Chondrocyte (in vitro differentiated cells): ENCODE measurements at regions not wholly inside any gene's neighbourhood (a gene's known extent, or its start where the extent isn't known, plus 50 kb on each side); places are given as distances from the start of the nearest gene placed in this dataset.

Experiments
- DNase-seq: peaks from one replicate; pipeline ENCODE4 v3.0.0; 2021; ENCODE audit warnings: mixed read lengths, low spot score
- H3K27ac Mint-ChIP-seq: one replicate; pipeline ENCODE4 v1.8.0; 2021; ENCODE audit warnings: mild to moderate bottlenecking, moderate library complexity, mixed read lengths; ENCODE audit not compliant: unreplicated experiment
- H3K27me3 Mint-ChIP-seq: 2 replicates; pipeline ENCODE4 v1.8.0; 2021; ENCODE audit warnings: low read depth, mixed read lengths
- H3K36me3 Mint-ChIP-seq: 2 replicates; pipeline ENCODE4 v1.8.0; 2021; ENCODE audit warnings: low read depth, mixed read lengths
- H3K4me1 Mint-ChIP-seq: 2 replicates; pipeline ENCODE4 v1.8.0; 2021; ENCODE audit warnings: low read depth, mild to moderate bottlenecking, mixed read lengths
- H3K4me3 Mint-ChIP-seq: one replicate; pipeline ENCODE4 v1.8.0; 2021; ENCODE audit warnings: mild to moderate bottlenecking, moderate library complexity, mixed read lengths; ENCODE audit not compliant: unreplicated experiment
- H3K9me3 Mint-ChIP-seq: 2 replicates; pipeline ENCODE4 v1.8.0; 2021; ENCODE audit warnings: low read depth, mixed read lengths
- TF ChIP-seq, protein P1 (sequence below): fragments of 200-600 bp; sonication (generic); IDR thresholded peaks from 2 replicates; pipeline ENCODE4 v1.5.0; 2021; ENCODE audit warnings: antibody characterized with exemption, mild to moderate bottlenecking, moderate library complexity

DNA sequence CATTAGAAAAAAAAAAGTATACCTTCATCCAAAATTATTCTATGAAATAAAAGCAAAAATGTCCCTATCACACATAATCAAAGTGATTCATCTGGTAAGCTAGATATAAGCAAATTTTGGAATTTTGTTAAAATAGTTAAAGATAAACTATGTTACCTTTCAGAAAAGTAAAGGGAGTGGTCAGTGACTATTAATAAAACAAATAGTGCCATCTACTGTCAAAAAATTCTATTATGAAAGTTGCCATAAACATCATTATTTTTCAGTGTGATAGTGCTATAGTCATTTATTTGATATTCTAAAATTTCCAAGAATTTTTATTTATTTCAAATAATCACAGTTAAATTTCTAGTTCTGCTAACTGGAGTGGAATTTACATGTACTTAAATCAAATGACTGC lies 803.7 kb downstream of the KCNT2 start:
- DNase-seq: no peak
- TF ChIP-seq, protein P1, sequence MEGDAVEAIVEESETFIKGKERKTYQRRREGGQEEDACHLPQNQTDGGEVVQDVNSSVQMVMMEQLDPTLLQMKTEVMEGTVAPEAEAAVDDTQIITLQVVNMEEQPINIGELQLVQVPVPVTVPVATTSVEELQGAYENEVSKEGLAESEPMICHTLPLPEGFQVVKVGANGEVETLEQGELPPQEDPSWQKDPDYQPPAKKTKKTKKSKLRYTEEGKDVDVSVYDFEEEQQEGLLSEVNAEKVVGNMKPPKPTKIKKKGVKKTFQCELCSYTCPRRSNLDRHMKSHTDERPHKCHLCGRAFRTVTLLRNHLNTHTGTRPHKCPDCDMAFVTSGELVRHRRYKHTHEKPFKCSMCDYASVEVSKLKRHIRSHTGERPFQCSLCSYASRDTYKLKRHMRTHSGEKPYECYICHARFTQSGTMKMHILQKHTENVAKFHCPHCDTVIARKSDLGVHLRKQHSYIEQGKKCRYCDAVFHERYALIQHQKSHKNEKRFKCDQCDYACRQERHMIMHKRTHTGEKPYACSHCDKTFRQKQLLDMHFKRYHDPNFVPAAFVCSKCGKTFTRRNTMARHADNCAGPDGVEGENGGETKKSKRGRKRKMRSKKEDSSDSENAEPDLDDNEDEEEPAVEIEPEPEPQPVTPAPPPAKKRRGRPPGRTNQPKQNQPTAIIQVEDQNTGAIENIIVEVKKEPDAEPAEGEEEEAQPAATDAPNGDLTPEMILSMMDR: peak; percentile 76
- H3K4me1 Mint-ChIP-seq: no peaks in the 10 kb centered on the region
- H3K27ac Mint-ChIP-seq: no peak overlapping the region
- H3K36me3 Mint-ChIP-seq: peaks cover 1% of the 10 kb centered on the region
- H3K27me3 Mint-ChIP-seq: no peaks in the 10 kb centered on the region
- H3K4me3 Mint-ChIP-seq: no peak overlapping the region
- H3K9me3 Mint-ChIP-seq: peaks cover 5% of the 10 kb centered on the region

DNA sequence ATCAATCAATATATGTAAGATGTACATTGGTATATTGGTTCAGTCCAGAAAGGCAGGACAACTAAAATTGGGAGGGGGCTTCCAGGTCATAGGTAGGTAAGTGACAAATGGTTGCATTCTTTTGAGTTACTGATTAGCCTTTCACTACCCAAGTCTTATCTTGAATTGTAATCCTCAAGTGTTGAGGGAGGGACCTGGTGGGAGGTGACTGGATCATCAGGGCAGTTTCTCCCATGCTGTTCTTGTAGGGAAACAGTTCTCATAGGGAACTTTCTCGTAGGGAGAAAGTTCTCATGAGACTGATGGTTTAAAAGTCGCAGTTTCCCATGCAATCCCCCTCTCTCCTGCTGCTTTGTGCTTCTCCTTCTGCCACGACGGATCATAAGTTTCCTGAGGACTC lies 809.2 kb downstream of the KCNT2 start:
- Mint-ChIP-seq H3K36me3 (peaks cover 1% of the 10 kb centered on the region), H3K9me3 (peaks cover 3% of the 10 kb centered on the region)

DNA sequence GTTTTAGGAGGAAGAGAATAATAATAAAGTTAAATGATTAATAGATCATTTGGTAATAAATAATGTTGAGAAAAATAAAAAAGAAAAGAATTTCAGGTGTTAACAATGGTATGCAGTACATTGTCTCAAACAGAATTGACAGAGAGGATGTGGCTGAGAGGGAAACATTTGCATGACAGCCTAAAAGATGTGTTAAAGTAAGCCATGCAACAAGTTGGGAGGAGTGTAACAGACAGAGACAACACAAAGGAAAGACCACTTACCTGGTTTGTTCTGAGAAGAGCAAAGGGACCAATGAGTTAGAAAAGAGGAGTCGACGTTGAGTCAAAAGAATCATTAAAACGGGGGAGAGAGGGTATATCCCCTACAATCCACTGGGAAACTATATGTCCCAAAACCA lies 814.0 kb downstream of the KCNT2 start:
- Mint-ChIP-seq H3K27ac (no peak overlapping the region), H3K4me3 (no peak overlapping the region), H3K9me3 (no peaks in the 10 kb centered on the region), H3K4me1 (no peaks in the 10 kb centered on the region), H3K36me3 (no peaks in the 10 kb centered on the region), H3K27me3 (no peaks in the 10 kb centered on the region)
- TF ChIP-seq, protein P1: no peak
- DNase-seq: no peak

More for the DNA sequence above, 809.2 kb downstream of the KCNT2 start:
- DNase-seq: no peak
- TF ChIP-seq, protein P1: no peak
- no peak overlapping the region for H3K27ac Mint-ChIP-seq
- H3K4me3 Mint-ChIP-seq: no peak overlapping the region
- H3K4me1 Mint-ChIP-seq: no peaks in the 10 kb centered on the region
- no peaks in the 10 kb centered on the region for H3K27me3 Mint-ChIP-seq

DNA sequence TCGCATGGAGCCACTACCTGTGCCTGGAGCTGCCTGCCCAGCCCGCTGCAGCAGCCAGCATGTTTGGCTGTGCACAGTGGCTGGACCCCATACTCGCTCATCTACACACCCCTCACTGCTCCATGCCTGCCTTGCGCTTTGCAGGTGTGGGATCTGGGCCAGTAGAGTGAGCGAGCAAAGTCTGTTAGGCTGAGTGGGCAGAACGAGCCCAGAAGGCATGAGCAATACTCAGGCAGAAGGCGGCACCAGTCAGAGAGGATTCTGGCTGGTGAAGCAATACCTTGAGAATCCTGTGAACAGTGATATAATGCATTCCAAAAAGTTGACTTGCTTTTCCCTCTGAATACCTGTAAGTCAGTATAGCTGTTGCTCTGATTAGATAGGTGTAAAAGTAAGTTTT lies 816.4 kb downstream of the KCNT2 start:
- Mint-ChIP-seq H3K4me1 (no peaks in the 10 kb centered on the region), H3K4me3 (no peak overlapping the region), H3K27ac (no peak overlapping the region), H3K36me3 (no peaks in the 10 kb centered on the region), H3K9me3 (peaks cover 3% of the 10 kb centered on the region), H3K27me3 (no peaks in the 10 kb centered on the region)
- no peak for DNase-seq
- TF ChIP-seq, protein P1: no peak

DNA sequence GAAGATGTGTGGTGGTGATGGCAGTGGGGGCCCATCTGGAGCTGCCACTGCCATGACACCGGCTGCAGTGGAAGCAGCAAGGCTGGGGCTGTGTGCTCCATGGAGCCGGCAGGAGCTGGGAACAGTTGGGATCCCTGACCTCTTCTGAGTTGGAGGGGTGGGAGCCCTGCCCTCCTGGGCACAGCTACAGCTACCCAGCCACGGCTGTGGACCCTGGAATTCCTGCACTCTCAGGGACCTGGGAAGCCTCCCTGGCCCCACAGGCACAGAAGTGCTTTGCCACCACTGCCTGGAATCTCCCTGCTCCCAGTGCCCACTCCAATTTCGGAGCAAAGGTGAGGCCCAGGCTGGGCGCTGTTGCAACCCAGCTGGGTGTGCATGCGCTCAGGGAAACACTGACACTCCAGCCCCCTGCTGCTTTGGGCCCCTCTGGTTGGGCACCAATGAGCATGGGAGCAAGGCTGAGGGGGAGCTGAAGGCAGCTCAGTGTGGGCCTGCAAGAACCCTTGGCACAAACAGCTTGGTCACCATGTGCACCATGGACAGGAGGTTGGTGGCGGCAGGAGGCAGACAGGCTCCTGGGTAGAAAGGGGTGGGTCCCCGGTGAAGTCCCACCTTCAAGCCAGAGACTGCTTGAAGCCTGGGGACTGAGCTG lies 817.6 kb downstream of the KCNT2 start:
- Mint-ChIP-seq H3K4me3 (no peak overlapping the region), H3K27me3 (no peaks in the 10 kb centered on the region), H3K36me3 (no peaks in the 10 kb centered on the region), H3K27ac (no peak overlapping the region), H3K4me1 (no peaks in the 10 kb centered on the region), H3K9me3 (peaks cover 3% of the 10 kb centered on the region)
- DNase-seq: no peak
- TF ChIP-seq, protein P1: no peak
